HFFc6 (cell line): ENCODE measurements at regions not wholly inside any gene's neighbourhood (a gene's known extent, or its start where the extent isn't known, plus 50 kb on each side); places are given as distances from the start of the nearest gene placed in this dataset.

Experiments
- DNase-seq: peaks from one replicate; pipeline ENCODE4 v3.0.0-alpha.2; 2018
- H3K27ac Mint-ChIP-seq: 2 replicates; pipeline ENCODE4 v1.8.0; 2020; ENCODE audit warnings: mild to moderate bottlenecking, mixed read lengths
- H3K27me3 Mint-ChIP-seq: 2 replicates; pipeline ENCODE4 v1.8.0; 2021; ENCODE audit warnings: mild to moderate bottlenecking, moderate library complexity, mixed read lengths; ENCODE audit not compliant: insufficient read depth
- H3K36me3 Mint-ChIP-seq: 2 replicates; pipeline ENCODE4 v1.8.0; 2021; ENCODE audit warnings: low read depth, mixed read lengths
- H3K4me1 Mint-ChIP-seq: 2 replicates; pipeline ENCODE4 v1.8.0; 2020; ENCODE audit warnings: low read depth, mixed read lengths
- H3K4me3 Mint-ChIP-seq: 2 replicates; pipeline ENCODE4 v1.8.0; 2020; ENCODE audit warnings: mild to moderate bottlenecking, moderate library complexity, mixed read lengths
- H3K9me3 Mint-ChIP-seq: 2 replicates; pipeline ENCODE4 v1.8.0; 2020; ENCODE audit warnings: mild to moderate bottlenecking, mixed read lengths
- CTCF ChIP-seq: fragments of 200-600 bp; sonication (generic); IDR thresholded peaks from 2 replicates; pipeline ENCODE4 v1.5.0; 2021; ENCODE audit warnings: antibody characterized with exemption, mild to moderate bottlenecking

DNA sequence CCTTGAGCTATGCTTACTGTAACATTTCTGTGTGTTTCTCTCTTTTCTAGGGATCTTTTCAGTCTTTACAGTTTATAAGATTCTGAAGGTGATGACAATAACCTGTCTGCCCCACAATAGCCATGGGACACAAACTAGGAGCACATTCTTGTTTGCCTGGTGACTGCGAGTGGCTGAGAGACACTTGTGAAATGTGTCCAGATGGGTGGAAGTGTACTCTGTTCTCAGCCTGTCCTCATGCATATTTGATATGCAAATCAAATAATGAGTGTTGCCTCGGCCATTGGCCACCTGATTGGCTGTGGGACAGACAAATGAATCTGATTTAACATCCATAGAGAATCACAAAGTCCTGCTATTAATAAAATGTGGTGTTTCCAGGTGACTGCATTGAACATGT lies 246.2 kb downstream of the HNMT start:
- TF ChIP-seq CTCF, result no peak
- Mint-ChIP-seq H3K27me3 (no peaks in the 10 kb centered on the region; the same call in 1 of the 2 replicates), H3K4me1 (peaks cover 10% of the 10 kb centered on the region), H3K9me3 (no peaks in the 10 kb centered on the region), H3K27ac (no peak overlapping the region), H3K4me3 (no peak overlapping the region), H3K36me3 (no peaks in the 10 kb centered on the region)
- no peak for DNase-seq

- Mint-ChIP-seq H3K27ac (no peak overlapping the region), H3K27me3 (no peaks in the 10 kb centered on the region; the same call in 1 of the 2 replicates), H3K9me3 (no peaks in the 10 kb centered on the region), H3K4me3 (no peak overlapping the region), H3K4me1 (peaks cover 10% of the 10 kb centered on the region), H3K36me3 (no peaks in the 10 kb centered on the region)
- no peak for DNase-seq
- no peak for TF ChIP-seq CTCF
Measured at GRCh38 chr2:138212434-138212833, 248.2 kb downstream of the HNMT start.

- Mint-ChIP-seq H3K4me1 (peaks cover 10% of the 10 kb centered on the region), H3K9me3 (no peaks in the 10 kb centered on the region), H3K4me3 (no peak overlapping the region), H3K27ac (no peak overlapping the region), H3K36me3 (no peaks in the 10 kb centered on the region), H3K27me3 (no peaks in the 10 kb centered on the region; the same call in 1 of the 2 replicates)
- no peak for DNase-seq
- no peak for TF ChIP-seq CTCF
Measured at GRCh38 chr2:138213084-138213483, 248.8 kb downstream of the HNMT start.

GRCh38 chr2:138213624-138214023 lies 249.4 kb downstream of the HNMT start:
- Mint-ChIP-seq H3K36me3 (no peaks in the 10 kb centered on the region), H3K27me3 (no peaks in the 10 kb centered on the region; the same call in 1 of the 2 replicates), H3K27ac (no peak overlapping the region), H3K4me3 (no peak overlapping the region), H3K9me3 (no peaks in the 10 kb centered on the region), H3K4me1 (peaks cover 7% of the 10 kb centered on the region)
- DNase-seq, result no peak
- TF ChIP-seq CTCF, result no peak

- H3K27me3 Mint-ChIP-seq, result no peaks in the 10 kb centered on the region; the same call in 1 of the 2 replicates
- no peaks in the 10 kb centered on the region for H3K4me1 Mint-ChIP-seq
- TF ChIP-seq CTCF, result no peak
- no peak for DNase-seq
- no peak overlapping the region for H3K4me3 Mint-ChIP-seq
- no peaks in the 10 kb centered on the region for H3K9me3 Mint-ChIP-seq
- H3K36me3 Mint-ChIP-seq, result no peaks in the 10 kb centered on the region
- H3K27ac Mint-ChIP-seq, result no peak overlapping the region
Measured at GRCh38 chr2:138215958-138216357, 251.7 kb downstream of the HNMT start.

DNA sequence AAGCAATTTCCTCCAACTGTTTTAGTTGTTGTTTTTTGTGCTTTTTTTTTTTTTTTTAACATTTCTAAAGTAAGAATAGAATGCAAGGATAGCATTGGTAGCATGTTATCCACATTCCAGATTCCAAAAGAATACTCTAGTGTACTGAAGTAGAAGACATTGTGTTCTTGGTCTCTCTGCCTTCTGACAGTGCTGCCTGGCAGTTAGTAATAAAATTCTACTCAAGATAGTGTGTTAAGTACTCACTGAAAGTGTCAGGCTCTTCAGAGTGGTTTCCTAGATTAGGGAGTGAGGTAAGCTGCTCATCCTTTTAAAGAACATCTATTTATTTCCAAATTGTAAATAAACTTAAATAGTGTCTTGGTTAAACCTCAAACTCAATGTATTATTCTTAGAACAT lies 253.7 kb downstream of the HNMT start:
- peaks cover 1% of the 10 kb centered on the region; the same call in 1 of the 2 replicates for H3K27me3 Mint-ChIP-seq
- no peak for TF ChIP-seq CTCF

More for the DNA sequence above, 253.7 kb downstream of the HNMT start:
- DNase-seq, result no peak
- H3K9me3 Mint-ChIP-seq, result no peaks in the 10 kb centered on the region
- H3K27ac Mint-ChIP-seq, result no peak overlapping the region
- no peaks in the 10 kb centered on the region for H3K4me1 Mint-ChIP-seq
- no peak overlapping the region for H3K4me3 Mint-ChIP-seq
- no peaks in the 10 kb centered on the region for H3K36me3 Mint-ChIP-seq
